Sigmoid colon (tissue), 4 donors: ENCODE measurements at regions not wholly inside any gene's neighbourhood (a gene's known extent, or its start where the extent isn't known, plus 50 kb on each side); places are given as distances from the start of the nearest gene placed in this dataset.

Experiments
- EP300 ChIP-seq, 4 donors: sonication (generic); formaldehyde crosslinking; IDR thresholded peaks; one replicate each; pipeline ENCODE4 v1.6.1; 2017; ENCODE audit warnings: antibody characterized with exemption in 4 of 4
- TF ChIP-seq, protein P1 (sequence below), 4 experiments: fragments of 450-650 bp in 3 of 4; fragments of 200-600 bp in 1 of 4; IDR thresholded peaks; one replicate each; pipeline ENCODE4 v1.5.1; 2016 to 2019; ENCODE audit warnings: antibody characterized with exemption in 4 of 4, mild to moderate bottlenecking in 3 of 4, moderate library complexity in 2 of 4

DNA sequence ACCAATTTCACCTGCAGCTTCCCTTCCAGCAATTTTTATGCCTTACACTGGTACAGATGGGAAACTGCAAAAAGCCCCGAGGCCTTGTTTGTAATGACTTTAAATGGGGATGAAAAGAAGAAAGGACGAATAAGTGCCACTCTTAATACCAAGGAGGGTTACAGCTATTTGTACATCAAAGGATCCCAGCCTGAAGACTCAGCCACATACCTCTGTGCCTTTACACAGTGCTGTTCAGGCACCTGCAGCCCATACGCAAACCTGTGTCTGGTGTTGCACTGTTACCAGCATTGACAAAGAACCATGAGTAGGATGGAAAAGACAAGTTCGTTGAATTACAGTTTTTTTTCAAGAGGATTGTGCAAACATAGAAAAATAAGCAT lies 432.0 kb upstream of the OR4E1 start:
- no peak for TF ChIP-seq EP300 (IDR thresholded peaks at IDR 0.05)
- TF ChIP-seq, protein P1, sequence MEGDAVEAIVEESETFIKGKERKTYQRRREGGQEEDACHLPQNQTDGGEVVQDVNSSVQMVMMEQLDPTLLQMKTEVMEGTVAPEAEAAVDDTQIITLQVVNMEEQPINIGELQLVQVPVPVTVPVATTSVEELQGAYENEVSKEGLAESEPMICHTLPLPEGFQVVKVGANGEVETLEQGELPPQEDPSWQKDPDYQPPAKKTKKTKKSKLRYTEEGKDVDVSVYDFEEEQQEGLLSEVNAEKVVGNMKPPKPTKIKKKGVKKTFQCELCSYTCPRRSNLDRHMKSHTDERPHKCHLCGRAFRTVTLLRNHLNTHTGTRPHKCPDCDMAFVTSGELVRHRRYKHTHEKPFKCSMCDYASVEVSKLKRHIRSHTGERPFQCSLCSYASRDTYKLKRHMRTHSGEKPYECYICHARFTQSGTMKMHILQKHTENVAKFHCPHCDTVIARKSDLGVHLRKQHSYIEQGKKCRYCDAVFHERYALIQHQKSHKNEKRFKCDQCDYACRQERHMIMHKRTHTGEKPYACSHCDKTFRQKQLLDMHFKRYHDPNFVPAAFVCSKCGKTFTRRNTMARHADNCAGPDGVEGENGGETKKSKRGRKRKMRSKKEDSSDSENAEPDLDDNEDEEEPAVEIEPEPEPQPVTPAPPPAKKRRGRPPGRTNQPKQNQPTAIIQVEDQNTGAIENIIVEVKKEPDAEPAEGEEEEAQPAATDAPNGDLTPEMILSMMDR (IDR thresholded peaks at IDR 0.05): no peak
